ENCODE measurements at regions not wholly inside any gene's neighbourhood (a gene's known extent, or its start where the extent isn't known, plus 50 kb on each side); places are given as distances from the start of the nearest gene placed in this dataset.

- DNase-seq (ENCODE audit: low read depth): no peak
Observed at GRCh38 chr2:158732573-158733429, 62.3 kb upstream of the DAPL1 start.

- no peak for DNase-seq (ENCODE audit: low read depth)
Observed at GRCh38 chr2:158733430-158733755, 61.7 kb upstream of the DAPL1 start.

GRCh38 chr2:158734442-158734841, 60.7 kb upstream of the DAPL1 start:
- DNase-seq (ENCODE audit: low read depth): no peak

GRCh38 chr2:158735822-158736580, 59.1 kb upstream of the DAPL1 start:
- no peak for DNase-seq (ENCODE audit: low read depth)

GRCh38 chr2:158738363-158738762, 56.8 kb upstream of the DAPL1 start:
- no peak for DNase-seq (ENCODE audit: low read depth)

- no peak for DNase-seq (ENCODE audit: low read depth)
Observed at GRCh38 chr2:158740127-158740526, 55.0 kb upstream of the DAPL1 start.

GRCh38 chr2:158740621-158741020, 54.5 kb upstream of the DAPL1 start:
- peak; percentile 35 for DNase-seq (ENCODE audit: low read depth)

- DNase-seq (ENCODE audit: low read depth): no peak
Observed at GRCh38 chr2:158741625-158742024, 53.5 kb upstream of the DAPL1 start.

- DNase-seq (ENCODE audit: low read depth): no peak
Observed at GRCh38 chr2:158742536-158742935, 52.6 kb upstream of the DAPL1 start.

- no peak for DNase-seq (ENCODE audit: low read depth)
Observed at GRCh38 chr2:158743466-158743865, 51.7 kb upstream of the DAPL1 start.

GRCh38 chr2:158743879-158744278, 51.2 kb upstream of the DAPL1 start:
- no peak for DNase-seq (ENCODE audit: low read depth)

GRCh38 chr2:158745067-158745865, 49.9 kb upstream of the DAPL1 start:
- DNase-seq (ENCODE audit: low read depth): peak; percentile 32

All from HS-5 (cell line).